ENCODE measurements at regions not wholly inside any gene's neighbourhood (a gene's known extent, or its start where the extent isn't known, plus 50 kb on each side); places are given as distances from the start of the nearest gene placed in this dataset.
"Not testable (repeated sequence)": the region's sequence is repeated elsewhere in the genome, so short reads cannot be mapped to it uniquely, and the experiment has no call there.

DNA sequence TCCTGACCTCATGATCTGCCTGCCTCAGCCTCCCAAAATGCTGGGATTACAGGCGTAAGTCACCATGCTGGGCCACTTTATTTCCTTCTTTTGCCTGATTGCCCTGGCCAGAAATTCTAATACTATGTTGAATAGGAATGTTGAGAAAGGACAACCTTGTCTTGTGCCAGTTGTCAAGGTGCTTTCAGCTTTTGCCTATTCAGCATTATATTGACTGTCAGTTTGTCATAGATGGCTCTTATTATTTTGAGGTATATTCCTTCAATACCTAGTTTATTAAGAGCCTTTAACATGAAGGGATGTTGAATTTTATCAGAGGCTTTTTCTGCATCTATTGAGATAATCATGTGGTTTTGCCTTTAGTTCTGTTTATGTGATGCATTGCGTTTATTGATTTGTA is 362.0 kb downstream of the JRKL start:
- not testable (repeated sequence) for H3K4me1 Mint-ChIP-seq, H3K9me3 Mint-ChIP-seq

DNA sequence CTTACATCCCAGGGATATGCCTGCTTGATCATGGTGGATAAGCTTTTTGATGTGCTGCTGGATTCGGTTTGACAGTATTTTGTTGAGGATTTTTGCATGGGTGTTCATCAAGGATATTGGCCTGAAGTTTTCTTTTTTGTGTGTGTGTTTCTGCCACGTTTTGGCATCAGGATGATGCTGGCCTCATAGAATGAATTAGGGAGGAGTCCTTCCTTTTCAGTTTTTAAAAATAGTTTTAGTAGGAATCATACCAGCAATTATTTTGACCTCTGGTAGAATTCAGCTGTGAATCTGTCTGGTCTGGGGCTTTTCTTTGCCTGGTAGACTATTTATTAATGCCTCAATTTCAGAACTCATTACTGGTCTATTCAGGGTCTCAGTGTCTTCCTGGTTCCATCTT is 362.4 kb downstream of the JRKL start:
- H3K27me3 ChIP-seq (ENCODE audit: insufficient read depth), result no peaks in the 10 kb centered on the region
- H2AFZ ChIP-seq, result no peak overlapping the region
- Mint-ChIP-seq H3K36me3 (ENCODE audit: low read depth) (no peaks in the 10 kb centered on the region), H3K27ac (no peak overlapping the region), H3K4me3 (no peak overlapping the region), H3K27me3 (ENCODE audit: insufficient read depth, low read depth, poor library complexity) (peaks cover 3% of the 10 kb centered on the region), H3K9me3 (no peaks in the 10 kb centered on the region), H3K4me1 (no peaks in the 10 kb centered on the region)
- no peaks in the 10 kb centered on the region for H3F3A ChIP-seq (replicated peaks; ENCODE audit: low read depth)
- H4K20me1 ChIP-seq (replicated peaks; ENCODE audit: insufficient read depth), result no peaks in the 10 kb centered on the region
- 0 out of 2 replicates have a peak, but pooled peaks cover 4% of the 10 kb centered on the region for H3K9me2 ChIP-seq (ENCODE audit: insufficient read depth)
- H3K27ac ChIP-seq (ENCODE audit: low read depth), result no peak overlapping the region
- H3K4me1 ChIP-seq (ENCODE audit: insufficient read depth), result no peaks in the 10 kb centered on the region
- H3K4me3 ChIP-seq, result no peak overlapping the region
- no peak overlapping the region for H3K4me2 ChIP-seq
- H3K36me3 ChIP-seq (ENCODE audit: insufficient read depth), result no peaks in the 10 kb centered on the region
- no peaks in the 10 kb centered on the region for H3K79me2 ChIP-seq (replicated peaks; ENCODE audit: insufficient read depth)
- no peak for DNase-seq (ENCODE audit: low spot score)
- no peak for ATAC-seq
- TF ChIP-seq, protein P1, sequence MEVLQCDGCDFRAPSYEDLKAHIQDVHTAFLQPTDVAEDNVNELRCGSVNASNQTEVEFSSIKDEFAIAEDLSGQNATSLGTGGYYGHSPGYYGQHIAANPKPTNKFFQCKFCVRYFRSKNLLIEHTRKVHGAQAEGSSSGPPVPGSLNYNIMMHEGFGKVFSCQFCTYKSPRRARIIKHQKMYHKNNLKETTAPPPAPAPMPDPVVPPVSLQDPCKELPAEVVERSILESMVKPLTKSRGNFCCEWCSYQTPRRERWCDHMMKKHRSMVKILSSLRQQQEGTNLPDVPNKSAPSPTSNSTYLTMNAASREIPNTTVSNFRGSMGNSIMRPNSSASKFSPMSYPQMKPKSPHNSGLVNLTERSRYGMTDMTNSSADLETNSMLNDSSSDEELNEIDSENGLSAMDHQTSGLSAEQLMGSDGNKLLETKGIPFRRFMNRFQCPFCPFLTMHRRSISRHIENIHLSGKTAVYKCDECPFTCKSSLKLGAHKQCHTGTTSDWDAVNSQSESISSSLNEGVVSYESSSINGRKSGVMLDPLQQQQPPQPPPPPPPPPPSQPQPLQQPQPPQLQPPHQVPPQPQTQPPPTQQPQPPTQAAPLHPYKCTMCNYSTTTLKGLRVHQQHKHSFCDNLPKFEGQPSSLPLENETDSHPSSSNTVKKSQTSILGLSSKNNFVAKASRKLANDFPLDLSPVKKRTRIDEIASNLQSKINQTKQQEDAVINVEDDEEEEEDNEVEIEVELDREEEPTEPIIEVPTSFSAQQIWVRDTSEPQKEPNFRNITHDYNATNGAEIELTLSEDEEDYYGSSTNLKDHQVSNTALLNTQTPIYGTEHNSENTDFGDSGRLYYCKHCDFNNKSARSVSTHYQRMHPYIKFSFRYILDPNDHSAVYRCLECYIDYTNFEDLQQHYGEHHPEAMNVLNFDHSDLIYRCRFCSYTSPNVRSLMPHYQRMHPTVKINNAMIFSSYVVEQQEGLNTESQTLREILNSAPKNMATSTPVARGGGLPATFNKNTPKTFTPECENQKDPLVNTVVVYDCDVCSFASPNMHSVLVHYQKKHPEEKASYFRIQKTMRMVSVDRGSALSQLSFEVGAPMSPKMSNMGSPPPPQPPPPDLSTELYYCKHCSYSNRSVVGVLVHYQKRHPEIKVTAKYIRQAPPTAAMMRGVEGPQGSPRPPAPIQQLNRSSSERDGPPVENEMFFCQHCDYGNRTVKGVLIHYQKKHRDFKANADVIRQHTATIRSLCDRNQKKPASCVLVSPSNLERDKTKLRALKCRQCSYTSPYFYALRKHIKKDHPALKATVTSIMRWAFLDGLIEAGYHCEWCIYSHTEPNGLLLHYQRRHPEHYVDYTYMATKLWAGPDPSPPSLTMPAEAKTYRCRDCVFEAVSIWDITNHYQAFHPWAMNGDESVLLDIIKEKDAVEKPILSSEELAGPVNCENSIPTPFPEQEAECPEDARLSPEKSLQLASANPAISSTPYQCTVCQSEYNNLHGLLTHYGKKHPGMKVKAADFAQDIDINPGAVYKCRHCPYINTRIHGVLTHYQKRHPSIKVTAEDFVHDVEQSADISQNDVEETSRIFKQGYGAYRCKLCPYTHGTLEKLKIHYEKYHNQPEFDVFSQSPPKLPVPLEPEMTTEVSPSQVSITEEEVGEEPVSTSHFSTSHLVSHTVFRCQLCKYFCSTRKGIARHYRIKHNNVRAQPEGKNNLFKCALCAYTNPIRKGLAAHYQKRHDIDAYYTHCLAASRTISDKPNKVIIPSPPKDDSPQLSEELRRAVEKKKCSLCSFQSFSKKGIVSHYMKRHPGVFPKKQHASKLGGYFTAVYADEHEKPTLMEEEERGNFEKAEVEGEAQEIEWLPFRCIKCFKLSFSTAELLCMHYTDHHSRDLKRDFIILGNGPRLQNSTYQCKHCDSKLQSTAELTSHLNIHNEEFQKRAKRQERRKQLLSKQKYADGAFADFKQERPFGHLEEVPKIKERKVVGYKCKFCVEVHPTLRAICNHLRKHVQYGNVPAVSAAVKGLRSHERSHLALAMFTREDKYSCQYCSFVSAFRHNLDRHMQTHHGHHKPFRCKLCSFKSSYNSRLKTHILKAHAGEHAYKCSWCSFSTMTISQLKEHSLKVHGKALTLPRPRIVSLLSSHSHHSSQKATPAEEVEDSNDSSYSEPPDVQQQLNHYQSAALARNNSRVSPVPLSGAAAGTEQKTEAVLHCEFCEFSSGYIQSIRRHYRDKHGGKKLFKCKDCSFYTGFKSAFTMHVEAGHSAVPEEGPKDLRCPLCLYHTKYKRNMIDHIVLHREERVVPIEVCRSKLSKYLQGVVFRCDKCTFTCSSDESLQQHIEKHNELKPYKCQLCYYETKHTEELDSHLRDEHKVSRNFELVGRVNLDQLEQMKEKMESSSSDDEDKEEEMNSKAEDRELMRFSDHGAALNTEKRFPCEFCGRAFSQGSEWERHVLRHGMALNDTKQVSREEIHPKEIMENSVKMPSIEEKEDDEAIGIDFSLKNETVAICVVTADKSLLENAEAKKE (CRISPR knock-in tag; IDR thresholded peaks at IDR 0.05), result no peak
- TF ChIP-seq POLR2AphosphoS5 (IDR thresholded peaks at IDR 0.05; ENCODE audit: low read depth), result no peak
- TF ChIP-seq, protein P2, sequence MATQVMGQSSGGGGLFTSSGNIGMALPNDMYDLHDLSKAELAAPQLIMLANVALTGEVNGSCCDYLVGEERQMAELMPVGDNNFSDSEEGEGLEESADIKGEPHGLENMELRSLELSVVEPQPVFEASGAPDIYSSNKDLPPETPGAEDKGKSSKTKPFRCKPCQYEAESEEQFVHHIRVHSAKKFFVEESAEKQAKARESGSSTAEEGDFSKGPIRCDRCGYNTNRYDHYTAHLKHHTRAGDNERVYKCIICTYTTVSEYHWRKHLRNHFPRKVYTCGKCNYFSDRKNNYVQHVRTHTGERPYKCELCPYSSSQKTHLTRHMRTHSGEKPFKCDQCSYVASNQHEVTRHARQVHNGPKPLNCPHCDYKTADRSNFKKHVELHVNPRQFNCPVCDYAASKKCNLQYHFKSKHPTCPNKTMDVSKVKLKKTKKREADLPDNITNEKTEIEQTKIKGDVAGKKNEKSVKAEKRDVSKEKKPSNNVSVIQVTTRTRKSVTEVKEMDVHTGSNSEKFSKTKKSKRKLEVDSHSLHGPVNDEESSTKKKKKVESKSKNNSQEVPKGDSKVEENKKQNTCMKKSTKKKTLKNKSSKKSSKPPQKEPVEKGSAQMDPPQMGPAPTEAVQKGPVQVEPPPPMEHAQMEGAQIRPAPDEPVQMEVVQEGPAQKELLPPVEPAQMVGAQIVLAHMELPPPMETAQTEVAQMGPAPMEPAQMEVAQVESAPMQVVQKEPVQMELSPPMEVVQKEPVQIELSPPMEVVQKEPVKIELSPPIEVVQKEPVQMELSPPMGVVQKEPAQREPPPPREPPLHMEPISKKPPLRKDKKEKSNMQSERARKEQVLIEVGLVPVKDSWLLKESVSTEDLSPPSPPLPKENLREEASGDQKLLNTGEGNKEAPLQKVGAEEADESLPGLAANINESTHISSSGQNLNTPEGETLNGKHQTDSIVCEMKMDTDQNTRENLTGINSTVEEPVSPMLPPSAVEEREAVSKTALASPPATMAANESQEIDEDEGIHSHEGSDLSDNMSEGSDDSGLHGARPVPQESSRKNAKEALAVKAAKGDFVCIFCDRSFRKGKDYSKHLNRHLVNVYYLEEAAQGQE (IDR thresholded peaks at IDR 0.05; ENCODE audit: unreplicated experiment), result no peak
- TF ChIP-seq, protein P3, sequence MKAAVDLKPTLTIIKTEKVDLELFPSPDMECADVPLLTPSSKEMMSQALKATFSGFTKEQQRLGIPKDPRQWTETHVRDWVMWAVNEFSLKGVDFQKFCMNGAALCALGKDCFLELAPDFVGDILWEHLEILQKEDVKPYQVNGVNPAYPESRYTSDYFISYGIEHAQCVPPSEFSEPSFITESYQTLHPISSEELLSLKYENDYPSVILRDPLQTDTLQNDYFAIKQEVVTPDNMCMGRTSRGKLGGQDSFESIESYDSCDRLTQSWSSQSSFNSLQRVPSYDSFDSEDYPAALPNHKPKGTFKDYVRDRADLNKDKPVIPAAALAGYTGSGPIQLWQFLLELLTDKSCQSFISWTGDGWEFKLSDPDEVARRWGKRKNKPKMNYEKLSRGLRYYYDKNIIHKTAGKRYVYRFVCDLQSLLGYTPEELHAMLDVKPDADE (IDR thresholded peaks at IDR 0.05), result no peak
- no peak for TF ChIP-seq STAT1 (IDR thresholded peaks at IDR 0.05; ENCODE audit: unreplicated experiment)
- no peak for TF ChIP-seq EZH2phosphoT487 (IDR thresholded peaks at IDR 0.05; ENCODE audit: unreplicated experiment)
- TF ChIP-seq ZNF331 (CRISPR knock-in tag; IDR thresholded peaks at IDR 0.05; ENCODE audit: low read depth), result no peak
- no peak for TF ChIP-seq NANOG (IDR thresholded peaks at IDR 0.05; ENCODE audit: borderline replicate concordance)
- no peak for TF ChIP-seq ZNF114 (CRISPR knock-in tag; IDR thresholded peaks at IDR 0.05)
- TF ChIP-seq CREB1 (CRISPR knock-in tag; IDR thresholded peaks at IDR 0.05; ENCODE audit: low read depth), result no peak
- TF ChIP-seq JUNB (IDR thresholded peaks at IDR 0.05; ENCODE audit: unreplicated experiment), result no peak
- TF ChIP-seq EZH2 (IDR thresholded peaks at IDR 0.05; ENCODE audit: low read depth, unreplicated experiment), result no peak

More for the DNA sequence above, 362.0 kb downstream of the JRKL start:
- not testable (repeated sequence) for H3K4me2 ChIP-seq; H2AFZ ChIP-seq; H3K9me2 ChIP-seq (ENCODE audit: insufficient read depth); DNase-seq (ENCODE audit: low spot score); H3K79me2 ChIP-seq (replicated peaks; ENCODE audit: insufficient read depth); H3K4me3 ChIP-seq; H3K27me3 Mint-ChIP-seq (ENCODE audit: insufficient read depth, low read depth, poor library complexity); H3K36me3 Mint-ChIP-seq (ENCODE audit: low read depth); H3K36me3 ChIP-seq (ENCODE audit: insufficient read depth); H3F3A ChIP-seq (replicated peaks; ENCODE audit: low read depth); H3K4me1 ChIP-seq (ENCODE audit: insufficient read depth); H4K20me1 ChIP-seq (replicated peaks; ENCODE audit: insufficient read depth); ATAC-seq; H3K4me3 Mint-ChIP-seq; H3K27ac ChIP-seq (ENCODE audit: low read depth); H3K27ac Mint-ChIP-seq; H3K27me3 ChIP-seq (ENCODE audit: insufficient read depth)

All from GM23338 (cell line).